NCI-H2107 treated with DMSO at 0.1 percent for 48 hours (cell line): ENCODE measurements at regions not wholly inside any gene's neighbourhood (a gene's known extent, or its start where the extent isn't known, plus 50 kb on each side); places are given as distances from the start of the nearest gene placed in this dataset.
"Not testable (repeated sequence)": the region's sequence is repeated elsewhere in the genome, so short reads cannot be mapped to it uniquely, and the experiment has no call there.

Experiments used
- DNase-seq: peaks from one replicate; lab custom pipeline; 2025; ENCODE audit not compliant: unreplicated experiment; lab: John Stamatoyannopoulos, UW

DNA sequence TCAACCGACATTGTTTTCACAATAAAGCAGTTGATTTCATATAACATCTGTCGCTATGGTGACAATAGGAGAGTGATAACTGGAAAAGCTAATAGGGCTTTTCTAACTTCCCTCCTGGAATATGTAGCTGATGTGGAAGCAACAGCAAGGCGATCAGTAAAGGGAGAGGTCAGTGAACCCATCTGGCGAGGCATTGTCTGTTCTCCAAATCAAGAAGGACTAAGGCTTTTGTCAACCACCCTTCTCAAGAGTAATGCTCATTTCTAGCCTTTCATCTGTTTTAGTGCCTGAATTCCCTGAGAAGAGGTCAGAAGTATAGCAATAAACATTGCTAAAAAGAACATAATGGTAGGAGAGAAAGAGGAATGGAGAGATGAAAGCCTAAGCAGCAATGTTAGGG is 201.3 kb downstream of the AKAP7 start:
- no peak for DNase-seq

DNA sequence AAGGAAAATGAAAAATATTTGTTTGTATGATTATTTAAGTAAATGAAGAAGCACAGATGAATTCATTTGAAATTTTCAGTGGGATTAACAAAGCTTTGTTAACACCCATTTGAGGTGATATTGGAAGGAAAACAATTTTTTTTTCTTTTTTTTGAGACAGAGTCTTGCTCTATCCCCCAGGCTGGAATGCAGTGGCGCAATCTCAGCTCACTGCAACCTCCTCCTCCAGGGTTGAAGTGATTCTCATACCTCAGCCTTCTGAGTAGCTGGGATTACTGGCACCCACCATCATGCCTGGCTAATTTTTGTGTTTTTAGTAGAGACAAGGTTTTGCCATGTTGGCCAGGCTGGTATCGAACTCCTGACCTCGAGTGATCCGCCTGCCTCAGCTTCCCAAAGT is 211.6 kb downstream of the AKAP7 start:
- not testable (repeated sequence) for DNase-seq

DNA sequence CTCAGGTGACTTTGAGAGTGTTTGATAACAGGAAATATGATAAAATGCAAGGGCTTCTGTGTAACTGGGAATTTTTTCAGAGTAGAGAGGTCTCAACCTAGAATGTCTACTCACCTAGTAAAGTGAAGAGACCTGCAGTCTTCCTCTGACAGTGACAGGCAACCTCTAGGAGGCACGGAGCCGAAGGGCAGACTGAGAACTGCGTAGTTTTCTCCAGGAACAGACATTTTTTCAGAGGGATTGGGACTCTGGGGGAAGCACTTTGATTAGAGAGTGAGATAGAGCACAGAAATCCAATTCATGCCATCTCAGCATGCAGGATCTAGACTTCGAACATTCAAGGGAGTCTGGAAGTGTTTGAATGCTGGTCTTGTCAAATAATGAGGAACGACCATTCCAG is 213.3 kb downstream of the AKAP7 start:
- no peak for DNase-seq

DNA sequence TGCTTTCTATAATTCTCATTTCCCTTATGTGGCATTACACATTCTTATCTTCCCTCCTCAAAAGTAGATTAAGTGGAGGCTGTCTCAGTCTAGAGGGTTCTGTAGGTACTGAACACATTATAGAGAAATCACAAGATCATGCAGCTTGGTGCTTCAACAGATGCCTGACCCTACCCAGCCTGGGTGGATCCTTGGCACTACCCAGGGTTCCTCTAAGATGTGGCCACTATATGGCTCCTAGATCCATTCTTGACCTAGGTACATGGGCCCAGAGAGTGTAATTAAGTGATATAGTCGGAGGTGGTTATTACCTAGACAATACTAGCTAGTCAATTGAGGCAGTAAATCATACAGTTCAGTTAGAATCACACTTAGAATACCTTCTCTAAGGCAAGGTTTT is 213.9 kb downstream of the AKAP7 start:
- DNase-seq = no peak

DNA sequence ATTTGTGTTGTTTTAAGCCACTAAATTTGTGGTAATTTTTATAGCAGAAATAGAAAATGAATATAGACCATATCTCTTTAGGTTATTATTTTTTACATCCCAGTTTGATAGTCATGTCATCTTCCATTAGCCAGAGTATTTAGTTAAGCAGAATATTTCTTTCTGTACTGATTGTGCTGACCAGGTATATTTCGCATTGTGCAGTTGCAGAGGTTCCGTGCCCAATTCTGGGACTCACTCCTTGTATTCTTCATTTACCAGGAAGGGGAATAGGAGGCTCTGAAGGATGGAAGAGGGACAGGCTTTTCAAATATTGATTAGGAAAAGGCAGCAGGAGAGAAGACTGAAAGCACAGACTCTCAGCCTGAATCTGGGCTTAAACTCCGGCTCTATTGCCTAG is 217.8 kb downstream of the AKAP7 start:
- DNase-seq = no peak

DNA sequence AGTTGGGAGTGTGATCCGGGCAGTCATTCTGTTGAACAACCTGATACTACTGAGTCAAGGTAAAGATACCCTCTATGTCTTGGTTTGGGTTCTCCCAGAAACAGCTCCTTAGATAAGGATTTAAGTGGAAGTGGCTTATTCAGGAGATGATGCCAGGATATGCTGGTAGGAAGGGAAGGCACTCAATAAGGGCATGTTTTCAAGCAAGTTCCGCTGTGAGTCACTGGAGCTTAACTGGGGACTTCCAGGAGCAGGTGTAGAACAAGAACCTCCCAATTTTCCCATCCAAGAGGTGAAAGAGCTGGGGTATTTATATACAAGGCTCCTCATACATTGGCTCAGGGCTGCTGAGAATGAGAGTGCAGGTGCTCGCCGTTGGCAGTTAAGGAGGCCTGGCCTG is 218.6 kb downstream of the AKAP7 start:
- DNase-seq = no peak

DNA sequence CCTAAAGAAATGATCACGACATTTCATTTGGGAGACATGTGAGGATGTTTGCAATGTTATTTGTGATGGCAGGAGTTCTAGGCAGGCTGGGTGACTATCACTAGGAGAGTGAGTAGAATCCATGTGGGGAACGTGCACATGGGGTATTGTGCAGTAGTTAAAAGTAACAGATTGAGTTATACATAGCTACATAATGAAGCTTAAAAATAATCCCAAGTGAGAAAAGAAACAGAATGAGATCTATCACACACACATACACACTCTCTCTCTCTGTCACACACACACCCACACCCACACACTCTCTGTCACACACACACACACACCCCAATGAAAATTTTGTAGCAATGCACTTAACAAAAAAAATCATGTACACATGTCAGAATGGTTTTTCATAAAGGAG is 218.7 kb upstream of the ARG1 start:
- no peak for DNase-seq

DNA sequence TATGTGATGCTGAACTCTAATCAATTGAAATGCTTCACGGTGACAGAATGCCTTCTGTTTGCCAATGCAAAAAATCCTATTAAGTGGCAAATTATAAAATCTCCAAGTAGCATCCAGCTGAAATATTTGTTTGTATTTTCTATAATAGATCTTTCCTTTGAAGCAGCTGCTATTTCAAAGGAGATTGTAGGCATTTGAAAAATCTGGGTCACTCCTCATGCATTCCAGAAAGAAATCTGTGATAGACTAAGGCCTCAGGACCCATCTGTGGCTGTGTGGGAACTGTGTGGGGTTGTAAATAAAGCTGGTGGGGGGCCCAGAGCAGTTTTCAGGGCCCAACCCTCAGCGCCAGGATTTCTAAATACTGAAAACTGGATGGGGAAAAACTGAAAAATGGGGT is 216.9 kb upstream of the ARG1 start:
- no peak for DNase-seq

DNA sequence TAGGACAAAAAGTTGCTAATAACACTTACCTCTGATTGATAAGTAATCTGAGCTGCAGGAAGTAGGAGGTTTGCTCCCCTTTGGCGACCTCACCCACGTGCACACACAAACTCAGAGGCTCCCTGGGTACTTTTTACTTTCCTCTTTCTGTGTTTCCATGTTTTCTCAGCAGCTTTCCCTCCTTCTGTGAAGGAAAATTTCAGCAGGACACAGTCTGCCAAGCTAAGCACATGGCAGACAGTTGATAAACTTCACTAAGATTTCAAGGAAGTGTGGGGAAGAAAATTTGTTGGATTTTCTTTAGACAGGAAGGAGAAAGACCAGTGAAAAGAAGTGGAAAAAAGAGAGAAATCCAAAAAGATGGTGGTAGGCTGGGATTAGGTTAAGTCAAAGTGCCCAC is 215.5 kb upstream of the ARG1 start:
- DNase-seq = no peak

DNA sequence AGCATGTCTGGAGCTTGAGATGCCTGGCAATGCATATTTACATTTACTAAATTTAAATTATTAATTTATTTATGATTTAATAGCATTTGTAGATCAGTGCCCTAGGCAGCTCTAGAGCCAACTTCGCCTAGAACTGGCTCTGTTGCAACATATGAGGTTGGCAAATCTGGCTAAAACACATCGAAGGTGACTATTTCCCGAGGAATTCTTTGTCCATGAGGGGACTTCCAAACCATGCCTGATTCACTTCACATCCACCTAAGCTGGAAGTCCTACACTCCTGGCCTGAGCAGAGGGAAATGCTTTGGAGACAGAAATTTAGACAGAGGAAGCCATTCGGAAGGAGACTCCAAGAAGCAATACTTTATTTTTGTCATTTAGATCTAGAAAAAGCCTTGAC is 211.0 kb upstream of the ARG1 start:
- no peak for DNase-seq

DNA sequence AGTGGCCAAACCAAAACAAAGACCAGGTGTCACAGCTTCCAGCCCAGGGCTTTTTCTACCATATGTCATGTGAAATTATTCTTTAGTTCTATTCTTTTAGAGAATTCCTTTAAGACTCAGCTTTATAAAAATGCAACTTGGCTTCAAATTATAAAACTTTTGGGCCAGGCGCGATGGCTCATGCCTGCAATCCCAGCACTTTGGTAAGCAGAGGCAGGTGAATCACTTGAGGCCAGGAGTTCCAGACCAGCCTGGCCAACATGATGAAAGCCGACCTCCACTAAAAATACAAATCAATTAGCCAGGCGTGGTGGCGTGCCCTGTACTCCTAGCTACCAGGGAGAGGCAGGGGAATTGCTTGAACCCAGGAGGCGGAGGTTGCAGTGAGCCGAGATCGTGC is 210.3 kb upstream of the ARG1 start:
- no peak for DNase-seq

DNA sequence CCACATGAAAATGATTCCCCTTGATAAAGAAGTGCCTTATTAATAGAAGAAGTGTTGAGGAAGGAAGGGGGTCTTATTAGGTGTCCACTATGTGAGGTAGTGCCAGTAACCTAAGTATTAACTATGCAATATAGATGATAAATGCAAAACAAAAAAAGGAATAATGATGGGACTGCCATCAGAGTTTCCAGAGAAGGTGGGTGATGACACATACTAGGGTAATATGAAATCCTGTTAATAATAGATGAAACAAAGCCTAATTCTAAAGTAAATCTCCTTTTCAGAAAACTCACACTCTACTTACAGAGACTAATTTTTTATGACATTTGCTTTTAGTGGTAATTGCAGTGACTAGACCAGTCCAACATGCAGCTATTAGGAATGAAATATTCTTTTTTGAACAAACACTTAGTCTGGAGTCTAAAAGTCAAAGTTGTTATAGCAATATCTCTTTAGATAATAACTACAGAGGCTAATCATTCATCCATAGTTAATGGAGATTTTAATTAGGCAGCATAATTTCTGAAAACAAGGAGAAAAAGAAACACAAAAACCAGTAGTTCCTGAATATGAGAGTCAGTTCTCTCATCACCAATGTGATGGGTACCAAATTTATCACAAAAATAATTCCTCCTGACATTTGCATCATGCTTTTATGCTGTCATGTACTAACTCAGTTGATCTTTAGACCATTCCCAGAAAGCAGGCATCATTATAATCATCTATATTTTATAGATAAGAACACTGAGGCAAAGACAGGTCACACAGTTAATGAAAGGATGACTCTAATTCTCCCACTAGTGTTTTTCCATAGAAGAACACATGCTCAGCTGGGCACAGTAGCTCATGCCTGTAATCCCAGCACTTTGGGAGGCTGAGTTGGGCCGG is 208.8 kb upstream of the ARG1 start:
- DNase-seq = no peak

DNA sequence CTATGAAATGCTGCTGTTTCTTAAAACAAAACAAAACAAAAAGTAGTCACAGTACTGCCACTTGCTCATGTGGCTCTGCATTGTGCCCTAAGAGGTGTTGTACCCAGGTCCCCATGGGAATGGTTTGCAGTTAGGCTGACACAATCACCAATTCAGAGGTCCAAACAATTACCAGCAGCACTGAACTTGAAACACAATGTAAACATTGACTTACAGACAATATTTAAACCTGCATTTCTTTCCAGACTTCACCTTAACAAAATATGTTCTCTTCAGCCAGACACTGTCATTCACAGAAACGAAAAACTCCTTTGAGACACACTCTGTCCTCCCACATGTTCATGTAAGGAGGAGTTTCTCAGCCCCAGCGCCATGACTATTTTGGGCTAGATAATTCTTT is 206.8 kb upstream of the ARG1 start:
- DNase-seq = peak; percentile 76

DNA sequence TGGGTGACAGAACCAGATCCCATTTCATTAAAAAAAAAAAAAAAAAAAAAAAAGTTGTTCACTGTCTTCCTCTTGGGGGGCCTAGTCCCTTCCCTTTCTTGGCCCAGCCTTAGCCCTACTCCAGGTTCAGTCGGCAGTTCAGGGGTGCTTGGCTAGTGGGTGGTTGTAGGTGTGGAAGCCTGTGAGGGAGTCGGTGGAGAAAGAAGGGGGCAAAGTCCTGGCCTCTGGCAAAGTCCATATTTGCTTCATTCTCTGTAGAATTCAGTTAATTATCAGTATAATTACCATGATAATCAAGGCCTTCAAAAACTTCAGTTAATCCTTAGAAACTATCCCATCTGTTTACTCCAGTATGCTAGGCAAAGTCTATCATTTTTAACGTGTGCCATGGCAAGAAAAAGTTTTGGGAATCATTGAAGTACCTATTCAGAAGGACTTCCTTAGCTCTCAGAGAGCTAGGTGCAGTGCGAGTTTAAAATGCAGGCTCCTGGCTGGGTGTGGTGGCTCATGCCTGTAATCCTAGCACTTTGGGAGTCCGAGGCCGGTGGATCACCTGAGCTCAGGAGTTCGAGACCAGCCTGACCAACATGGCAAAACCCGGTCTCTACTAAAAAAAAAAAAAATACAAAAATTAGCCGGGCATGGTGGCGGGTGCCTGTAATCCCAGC is 205.7 kb upstream of the ARG1 start:
- DNase-seq = no peak

DNA sequence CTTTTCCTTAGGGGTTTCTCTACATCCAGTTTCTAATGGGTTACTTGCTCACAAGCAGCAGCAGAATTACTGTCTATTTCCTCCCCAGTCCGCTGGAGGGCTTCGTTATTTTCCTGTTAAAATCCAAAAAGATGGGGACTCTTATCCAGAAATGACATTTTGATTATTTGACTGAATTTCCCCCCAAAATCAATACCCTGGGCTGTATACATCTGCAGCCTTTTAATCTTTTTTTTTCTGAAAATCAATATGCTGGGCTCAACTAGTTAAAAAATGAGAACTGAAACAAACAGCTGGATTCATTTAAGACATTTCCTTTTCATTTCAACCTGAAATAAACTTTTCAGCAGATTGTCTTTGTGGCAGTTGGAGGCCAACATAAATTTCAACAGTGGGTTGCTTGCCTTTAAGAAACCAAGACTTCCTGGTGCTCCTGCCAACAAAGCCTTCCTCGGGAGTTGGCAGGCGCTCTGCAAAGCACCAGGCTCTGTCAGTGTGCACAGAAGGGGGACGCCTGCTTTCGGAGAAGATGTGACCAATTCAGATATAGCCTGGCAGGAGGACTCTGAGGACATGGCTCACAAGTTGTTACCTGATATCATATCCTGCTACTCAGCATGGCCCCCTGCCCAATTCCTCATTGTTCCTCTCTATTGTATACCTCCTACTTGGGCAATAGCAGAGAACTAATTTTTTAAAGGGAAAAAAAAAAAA is 204.7 kb upstream of the ARG1 start:
- peak; percentile 58 for DNase-seq

DNA sequence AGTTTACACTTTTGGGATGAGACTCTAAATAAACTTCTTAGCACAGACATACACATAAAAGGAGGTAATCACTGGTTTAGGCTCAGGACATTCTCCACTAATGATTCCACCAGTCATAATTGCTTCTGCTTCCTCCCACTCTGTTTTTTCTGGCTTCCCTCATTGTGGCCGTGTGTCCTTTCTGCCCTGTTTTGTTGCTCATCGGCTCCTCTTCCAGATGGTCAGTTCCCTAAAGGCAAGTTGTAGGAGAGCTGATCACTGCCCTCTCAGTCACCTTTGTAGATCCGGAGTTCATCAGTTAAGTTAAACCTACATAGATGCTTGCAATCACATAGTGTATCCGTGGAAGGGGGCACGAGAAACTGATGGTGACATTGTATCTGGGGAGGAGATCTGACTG is 200.5 kb upstream of the ARG1 start:
- no peak for DNase-seq

DNA sequence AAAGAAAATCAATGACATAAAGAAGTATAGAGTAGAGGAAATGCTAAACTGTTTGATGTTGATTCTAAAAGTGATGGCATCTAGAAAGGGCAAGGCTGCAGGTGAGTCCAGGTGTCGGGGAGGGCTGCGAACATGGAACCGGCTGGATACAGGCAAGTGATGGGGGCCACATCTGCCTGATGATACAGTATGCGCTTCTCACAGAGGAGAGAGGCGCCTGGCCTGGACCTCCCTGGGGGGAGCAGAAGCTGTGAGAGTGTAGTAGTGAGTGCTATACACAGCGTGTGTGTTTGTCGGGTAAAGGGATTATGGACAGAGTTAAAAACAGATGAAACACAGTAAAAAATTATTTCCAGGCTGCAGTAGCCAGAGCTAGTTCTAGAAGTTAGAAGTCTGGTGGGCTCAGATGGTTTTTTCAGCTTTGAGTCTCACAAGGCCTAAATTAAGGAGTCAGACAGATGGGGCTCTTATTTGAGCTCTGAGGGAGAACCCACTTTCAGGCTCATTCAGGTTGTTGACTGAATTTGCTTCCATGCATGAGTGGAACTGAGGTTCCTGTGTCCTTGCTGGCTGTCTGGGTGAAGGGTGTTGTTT is 195.8 kb upstream of the ARG1 start:
- DNase-seq = no peak

DNA sequence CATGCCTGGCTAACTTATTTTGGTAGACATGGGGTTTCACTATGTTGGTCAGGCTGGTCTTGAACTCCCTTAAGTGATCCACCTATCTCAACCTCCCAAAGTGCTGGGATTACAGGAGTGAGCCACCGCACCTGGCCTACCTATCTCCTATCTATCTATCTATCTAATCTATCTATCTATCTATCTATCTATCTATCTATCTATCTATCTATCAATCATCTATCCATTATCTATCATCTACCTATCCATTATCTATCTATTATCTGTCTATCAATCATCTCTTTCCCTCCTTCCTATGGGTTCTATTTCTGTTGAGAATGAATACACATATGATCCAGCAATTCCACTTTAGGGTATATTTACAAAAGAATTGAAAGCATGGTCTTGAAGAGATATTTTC is 194.2 kb upstream of the ARG1 start:
- DNase-seq = no peak

DNA sequence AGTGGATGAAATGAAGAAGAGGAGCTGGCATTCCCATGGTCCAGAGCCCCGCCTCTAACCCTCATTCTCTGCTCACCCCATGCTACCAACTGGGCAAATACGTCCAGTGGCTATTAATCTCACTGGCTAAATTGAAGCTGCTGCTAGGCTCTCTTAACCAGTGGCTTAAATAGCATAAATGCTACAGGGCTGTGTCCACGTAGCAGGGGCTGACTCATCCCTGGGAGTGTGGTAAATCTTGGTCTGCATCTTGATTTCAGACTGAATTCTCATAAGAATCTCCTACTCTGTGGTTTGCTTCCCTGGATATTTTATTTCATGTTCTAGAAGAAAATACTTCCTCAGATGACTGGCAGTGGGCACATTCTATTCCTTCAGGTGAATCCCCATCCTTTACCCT is 193.1 kb upstream of the ARG1 start:
- no peak for DNase-seq

DNA sequence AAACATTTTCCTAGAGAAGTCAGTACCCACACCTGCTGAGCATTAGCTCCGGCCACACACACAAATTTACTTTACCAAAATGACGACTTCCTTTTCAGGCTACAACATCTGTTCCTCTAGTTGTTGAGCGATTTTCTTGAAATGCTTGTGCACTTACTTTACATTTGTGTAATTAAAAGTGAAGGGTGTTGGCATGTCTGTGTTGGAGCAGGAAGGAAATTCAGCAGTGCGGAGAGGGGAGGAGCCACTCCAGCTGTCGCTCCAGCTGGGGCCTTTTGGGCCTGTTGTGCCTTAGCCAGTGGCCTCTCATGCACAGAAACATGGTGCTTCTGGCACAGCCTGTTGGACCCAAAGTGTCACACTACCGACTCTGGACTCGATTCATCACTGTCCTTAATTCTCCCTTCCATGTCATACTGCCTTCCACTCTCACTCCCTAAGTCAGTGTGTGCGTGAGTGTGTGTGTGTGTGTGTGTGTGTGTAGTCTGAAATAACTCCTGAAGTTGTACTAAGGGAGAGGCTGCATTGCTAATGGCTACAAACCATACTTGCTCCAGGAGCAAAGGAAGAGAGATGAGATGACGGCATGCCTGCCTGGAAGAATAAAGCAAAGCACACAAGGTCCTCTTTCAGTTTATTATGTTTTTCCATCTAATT is 191.8 kb upstream of the ARG1 start:
- no peak for DNase-seq

DNA sequence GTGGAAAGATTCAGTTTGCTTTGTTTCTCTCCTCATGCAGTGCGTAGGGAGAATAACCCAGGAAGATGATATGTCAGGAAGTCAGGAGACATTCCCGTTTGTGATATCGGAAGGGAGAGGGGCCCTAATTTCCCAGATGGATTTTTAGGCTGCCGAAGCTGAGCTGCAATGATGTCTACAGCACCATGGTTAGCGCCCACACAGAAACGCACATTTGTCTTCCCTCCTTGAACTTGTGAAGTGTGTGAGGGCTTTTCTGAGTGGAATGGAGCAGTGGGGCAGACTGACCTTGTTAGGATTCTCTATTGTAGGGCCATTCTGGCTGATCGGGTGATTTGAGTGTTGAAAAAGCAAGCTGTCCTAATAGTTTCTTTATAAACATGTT is 191.3 kb upstream of the ARG1 start:
- DNase-seq = no peak
